PC-9 (cell line): ENCODE measurements at regions not wholly inside any gene's neighbourhood (a gene's known extent, or its start where the extent isn't known, plus 50 kb on each side); places are given as distances from the start of the nearest gene placed in this dataset.
A peak's percentile ranks its signal among the peaks of the same experiment; 100 is the strongest.

Experiments used
- BruUV-seq: library from RNA; stranded (reverse); fragments of 400-500 nt; replicated peaks from 2 replicates; lab custom pipeline; 2021; lab: Mats Ljungman, UMichigan
- CTCF ChIA-PET: fragments of 300-600 bp; sonication (Branson Sonifier 250); formaldehyde crosslinking; loops from one replicate; lab custom pipeline; 2022; ENCODE audit warnings: antibody characterized with exemption; lab: Charles Lee
- POLR2A ChIA-PET: fragments of 300-600 bp; sonication (Branson Sonifier 250); formaldehyde crosslinking; loops from one replicate; lab custom pipeline; 2022; ENCODE audit warnings: antibody characterized with exemption; ENCODE audit not compliant: unreplicated experiment; lab: Charles Lee
- DNase-seq, 2 experiments: peaks; one replicate each; pipeline versions ENCODE4 v3.0.0 to v3.0.0-alpha.2; 2015 to 2022; ENCODE audit warnings: mixed read lengths in 1 of 2
- H2AFZ ChIP-seq: fragments of 200-600 bp; sonication (generic); 2 replicates; pipeline ENCODE4 v1.8.1; 2017; ENCODE audit warnings: antibody characterized with exemption
- H3F3A ChIP-seq: fragments of 200-600 bp; sonication (generic); 2 replicates; pipeline ENCODE4 v1.8.1; 2017; ENCODE audit warnings: antibody characterized with exemption, mild to moderate bottlenecking, low read depth; ENCODE audit not compliant: insufficient read depth
- H3K27ac ChIP-seq: fragments of 200-600 bp; sonication (generic); 2 replicates; pipeline ENCODE4 v1.6.1; 2016; ENCODE audit warnings: mixed run types
- H3K27me3 ChIP-seq: fragments of 200-600 bp; sonication (generic); 2 replicates; pipeline ENCODE4 v1.6.1; 2016; ENCODE audit warnings: low read depth, mixed run types; ENCODE audit not compliant: insufficient read depth
- H3K36me3 ChIP-seq: fragments of 200-600 bp; sonication (generic); 2 replicates; pipeline ENCODE4 v1.6.1; 2016; ENCODE audit warnings: low read depth, mixed run types
- H3K4me1 ChIP-seq: fragments of 200-600 bp; sonication (generic); replicated peaks from 2 replicates; pipeline ENCODE4 v1.6.1; 2016; ENCODE audit warnings: mixed run types; ENCODE audit not compliant: insufficient read depth
- H3K4me2 ChIP-seq: fragments of 200-600 bp; sonication (generic); 2 replicates; pipeline ENCODE4 v1.6.1; 2017; ENCODE audit warnings: mixed run types
- H3K4me3 ChIP-seq: fragments of 200-600 bp; sonication (generic); 2 replicates; pipeline ENCODE4 v1.6.1; 2016; ENCODE audit warnings: mixed run types
- H3K79me2 ChIP-seq: fragments of 200-600 bp; sonication (generic); 2 replicates; pipeline ENCODE4 v1.6.1; 2017; ENCODE audit warnings: low read depth, mixed run types
- H3K9me2 ChIP-seq: fragments of 200-600 bp; sonication (generic); 2 replicates; pipeline ENCODE4 v1.8.1; 2017; ENCODE audit warnings: mild to moderate bottlenecking; ENCODE audit not compliant: insufficient read depth
- H3K9me3 ChIP-seq: fragments of 200-600 bp; sonication (generic); 2 replicates; pipeline ENCODE4 v1.8.1; 2016; ENCODE audit warnings: low read depth; ENCODE audit not compliant: insufficient read depth
- H4K20me1 ChIP-seq: fragments of 200-600 bp; sonication (generic); 2 replicates; pipeline ENCODE4 v1.8.1; 2017; ENCODE audit not compliant: insufficient read depth
- EZH2 ChIP-seq: fragments of 200-600 bp; sonication (generic); IDR thresholded peaks from 2 replicates; pipeline ENCODE4 v1.8.0; 2017; ENCODE audit warnings: antibody characterized with exemption, low read depth
- intact Hi-C: fragments of 100-400 bp; cut with micrococcal nuclease; formaldehyde crosslinking; loops from one replicate; pipeline ENCODE4 v1.10.0; 2022; ENCODE audit not compliant: unreplicated experiment
- TF ChIP-seq, protein P1 (sequence below): fragments of 200-600 bp; sonication (generic); conservative IDR thresholded peaks from 2 replicates; pipeline ENCODE4 v1.6.1; 2017; ENCODE audit warnings: mixed run types, antibody characterized with exemption, mild to moderate bottlenecking, moderate library complexity

DNA sequence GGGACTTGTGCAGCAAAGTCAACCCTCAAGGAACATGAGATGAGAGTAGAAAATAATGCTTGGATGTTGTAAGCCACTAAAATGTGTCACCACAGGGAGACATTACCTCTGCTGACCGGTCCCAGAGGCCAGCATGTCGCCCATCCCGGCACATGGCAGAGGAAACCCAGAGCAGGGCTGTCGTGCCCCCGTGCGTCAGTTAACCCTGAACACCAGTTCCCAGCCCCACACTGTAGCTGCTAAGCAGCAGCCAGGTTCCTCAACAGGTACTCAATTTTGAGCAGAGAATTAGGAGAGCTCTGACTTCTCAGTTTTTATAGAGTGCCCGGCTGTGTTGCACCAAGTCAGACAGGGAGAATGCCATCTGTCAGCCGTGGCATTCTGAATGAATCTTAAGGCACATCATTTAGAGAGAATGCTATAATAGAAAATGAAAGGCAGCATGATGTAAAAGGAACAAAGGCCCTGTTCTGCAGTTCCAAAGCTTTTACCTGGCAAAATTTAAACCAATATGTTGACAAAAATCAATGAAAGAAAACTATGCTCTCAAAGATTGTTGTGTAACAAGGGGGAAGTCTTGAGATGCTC lies 307.9 kb downstream of the METTL4 start:
- H3K79me2 ChIP-seq = no peaks in the 10 kb centered on the region
- H3K4me2 ChIP-seq = no peak overlapping the region
- no peaks in the 10 kb centered on the region for H3K36me3 ChIP-seq
- H3K9me3 ChIP-seq = no peaks in the 10 kb centered on the region
- H3K9me2 ChIP-seq = no peaks in the 10 kb centered on the region
- 0 out of 2 replicates have a peak overlapping the region, but pooled peaks have one; percentile 27 for H2AFZ ChIP-seq
- H3K4me1 ChIP-seq = no peaks in the 10 kb centered on the region
- no peak for DNase-seq
- no peak overlapping the region for H3K4me3 ChIP-seq
- POLR2A ChIA-PET = no interaction called here
- no peaks in the 10 kb centered on the region for H3F3A ChIP-seq
- no peaks in the 10 kb centered on the region for H4K20me1 ChIP-seq
- intact Hi-C loops = no loop called here
- BruUV-seq = no TSS peak
- CTCF ChIA-PET = no interaction called here
- no peaks in the 10 kb centered on the region for H3K27me3 ChIP-seq
- H3K27ac ChIP-seq = no peak overlapping the region
- TF ChIP-seq, protein P1, sequence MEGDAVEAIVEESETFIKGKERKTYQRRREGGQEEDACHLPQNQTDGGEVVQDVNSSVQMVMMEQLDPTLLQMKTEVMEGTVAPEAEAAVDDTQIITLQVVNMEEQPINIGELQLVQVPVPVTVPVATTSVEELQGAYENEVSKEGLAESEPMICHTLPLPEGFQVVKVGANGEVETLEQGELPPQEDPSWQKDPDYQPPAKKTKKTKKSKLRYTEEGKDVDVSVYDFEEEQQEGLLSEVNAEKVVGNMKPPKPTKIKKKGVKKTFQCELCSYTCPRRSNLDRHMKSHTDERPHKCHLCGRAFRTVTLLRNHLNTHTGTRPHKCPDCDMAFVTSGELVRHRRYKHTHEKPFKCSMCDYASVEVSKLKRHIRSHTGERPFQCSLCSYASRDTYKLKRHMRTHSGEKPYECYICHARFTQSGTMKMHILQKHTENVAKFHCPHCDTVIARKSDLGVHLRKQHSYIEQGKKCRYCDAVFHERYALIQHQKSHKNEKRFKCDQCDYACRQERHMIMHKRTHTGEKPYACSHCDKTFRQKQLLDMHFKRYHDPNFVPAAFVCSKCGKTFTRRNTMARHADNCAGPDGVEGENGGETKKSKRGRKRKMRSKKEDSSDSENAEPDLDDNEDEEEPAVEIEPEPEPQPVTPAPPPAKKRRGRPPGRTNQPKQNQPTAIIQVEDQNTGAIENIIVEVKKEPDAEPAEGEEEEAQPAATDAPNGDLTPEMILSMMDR = no peak
- TF ChIP-seq EZH2 = no peak

DNA sequence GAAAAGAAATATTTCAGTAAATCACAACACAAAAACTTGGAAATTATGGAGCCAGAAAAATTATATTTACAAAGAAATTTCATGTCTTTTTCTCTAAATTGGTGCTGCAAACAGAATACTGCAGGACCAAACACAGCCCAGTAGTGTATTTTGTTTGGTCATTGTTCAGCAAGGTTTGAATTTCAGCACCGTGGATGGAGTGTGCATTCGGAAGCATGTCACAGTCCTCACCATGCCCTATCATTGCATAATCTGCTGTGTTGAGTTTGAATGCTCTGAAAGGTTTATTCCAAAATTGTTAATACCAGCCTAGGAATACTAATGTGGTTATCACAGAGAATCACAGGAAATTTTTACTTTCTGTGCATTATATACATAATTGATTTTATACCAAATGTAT lies 296.7 kb downstream of the METTL4 start:
- H3K36me3 ChIP-seq = no peaks in the 10 kb centered on the region
- POLR2A ChIA-PET = no interaction called here
- H2AFZ ChIP-seq = no peak overlapping the region
- H3K9me3 ChIP-seq = no peaks in the 10 kb centered on the region
- H3K4me1 ChIP-seq = no peaks in the 10 kb centered on the region
- no peak overlapping the region for H3K27ac ChIP-seq
- intact Hi-C loops = no loop called here
- BruUV-seq = no TSS peak
- no peak for TF ChIP-seq EZH2
- TF ChIP-seq, protein P1 = no peak
- no peaks in the 10 kb centered on the region for H3K27me3 ChIP-seq
- H3F3A ChIP-seq = no peaks in the 10 kb centered on the region
- no peaks in the 10 kb centered on the region for H3K79me2 ChIP-seq
- no peaks in the 10 kb centered on the region for H4K20me1 ChIP-seq
- H3K4me3 ChIP-seq = no peak overlapping the region
- CTCF ChIA-PET = no interaction called here
- no peaks in the 10 kb centered on the region for H3K9me2 ChIP-seq
- DNase-seq = no peak
- no peak overlapping the region for H3K4me2 ChIP-seq

DNA sequence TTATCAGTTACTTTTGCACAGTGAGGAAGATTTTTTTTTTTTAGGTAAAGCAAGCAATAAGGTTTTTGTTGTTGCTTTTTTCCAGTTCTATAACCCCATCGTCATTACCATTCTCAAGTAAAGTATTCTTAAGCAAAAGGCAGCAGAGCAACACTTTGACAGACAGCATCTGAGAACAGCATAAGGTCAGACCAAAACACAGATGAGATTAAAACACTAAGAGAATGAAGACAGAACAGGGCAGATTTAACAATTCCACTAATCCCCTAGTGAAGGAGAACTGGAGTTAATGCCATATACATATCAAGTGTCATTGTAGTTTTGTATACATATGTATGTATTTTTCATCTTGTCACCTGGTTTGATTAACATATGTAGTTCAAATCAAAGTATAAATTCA lies 290.2 kb downstream of the METTL4 start:
- POLR2A ChIA-PET = no interaction called here
- CTCF ChIA-PET = no interaction called here
- H4K20me1 ChIP-seq = no peaks in the 10 kb centered on the region

More for the DNA sequence above, 290.2 kb downstream of the METTL4 start:
- BruUV-seq = no TSS peak
- H3K9me3 ChIP-seq = no peaks in the 10 kb centered on the region
- intact Hi-C loops = no loop called here
- H3F3A ChIP-seq = no peaks in the 10 kb centered on the region
- no peak overlapping the region for H3K4me2 ChIP-seq
- no peaks in the 10 kb centered on the region for H3K36me3 ChIP-seq
- no peaks in the 10 kb centered on the region for H3K9me2 ChIP-seq
- H2AFZ ChIP-seq = no peak overlapping the region
- no peak overlapping the region for H3K27ac ChIP-seq
- no peak for TF ChIP-seq EZH2
- TF ChIP-seq, protein P1 = no peak
- DNase-seq = no peak
- H3K79me2 ChIP-seq = no peaks in the 10 kb centered on the region
- no peak overlapping the region for H3K4me3 ChIP-seq
- no peaks in the 10 kb centered on the region for H3K4me1 ChIP-seq
- H3K27me3 ChIP-seq = no peaks in the 10 kb centered on the region
